ENCODE measurements at regions not wholly inside any gene's neighbourhood (a gene's known extent, or its start where the extent isn't known, plus 50 kb on each side); places are given as distances from the start of the nearest gene placed in this dataset.

DNA sequence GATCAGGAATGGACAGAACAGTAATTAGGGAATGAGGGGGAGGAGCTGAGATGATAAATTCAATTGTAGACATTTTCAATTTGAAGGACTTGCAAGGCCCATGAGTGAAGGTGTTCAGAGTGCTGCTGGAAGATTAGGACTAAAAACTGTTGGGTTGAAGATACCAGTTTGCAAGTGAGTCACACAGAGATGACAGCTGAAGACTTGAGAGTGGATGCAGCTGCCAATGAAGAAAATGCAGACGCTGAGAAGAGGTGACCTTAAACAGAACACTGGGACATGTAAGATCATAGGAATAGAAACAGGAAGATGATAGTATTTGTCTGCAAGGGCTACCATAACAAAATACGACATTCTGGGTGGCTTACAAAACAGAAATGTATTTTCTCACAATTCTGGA lies 1716.5 kb upstream of the SLC10A2 start:
- 70 to 96% methylated on average over 2 of the region's 2 CpGs for WGBS, 2 donors
- Histone ChIP-seq H3K4me1 (peaks cover 0 to 4% of the 10 kb centered on the region in 2 donors), H3K9me3 (no peaks in the 10 kb centered on the region), H3K27ac (no peak overlapping the region), H3K36me3 (no peaks in the 10 kb centered on the region), H3K4me3 (replicated peaks in 1 of 3) (no peak overlapping the region), H3K27me3 (no peaks in the 10 kb centered on the region)
- intact Hi-C loops (cut with DNase I), result no loop called here
- no peak for TF ChIP-seq CTCF (IDR thresholded peaks at IDR 0.05)
- no peak for TF ChIP-seq POLR2A (IDR thresholded peaks at IDR 0.05)
- DNase-seq, result no peak

GRCh38 chr13:104779311-104779993 lies 1713.2 kb upstream of the SLC10A2 start:
- H3K36me3 ChIP-seq, result no peaks in the 10 kb centered on the region
- H3K4me3 ChIP-seq (replicated peaks in 1 of 3), result no peak overlapping the region
- 54 to 64% methylated on average over 4 of the region's 4 CpGs for WGBS, 2 donors
- no peak for TF ChIP-seq CTCF (IDR thresholded peaks at IDR 0.05)
- TF ChIP-seq POLR2A (IDR thresholded peaks at IDR 0.05), result no peak
- peaks cover 0 to 4% of the 10 kb centered on the region in 2 donors for H3K4me1 ChIP-seq
- no peaks in the 10 kb centered on the region for H3K27me3 ChIP-seq
- intact Hi-C loops (cut with DNase I), result no loop called here
- no peaks in the 10 kb centered on the region for H3K9me3 ChIP-seq
- H3K27ac ChIP-seq, result no peak overlapping the region
- no peak for DNase-seq

DNA sequence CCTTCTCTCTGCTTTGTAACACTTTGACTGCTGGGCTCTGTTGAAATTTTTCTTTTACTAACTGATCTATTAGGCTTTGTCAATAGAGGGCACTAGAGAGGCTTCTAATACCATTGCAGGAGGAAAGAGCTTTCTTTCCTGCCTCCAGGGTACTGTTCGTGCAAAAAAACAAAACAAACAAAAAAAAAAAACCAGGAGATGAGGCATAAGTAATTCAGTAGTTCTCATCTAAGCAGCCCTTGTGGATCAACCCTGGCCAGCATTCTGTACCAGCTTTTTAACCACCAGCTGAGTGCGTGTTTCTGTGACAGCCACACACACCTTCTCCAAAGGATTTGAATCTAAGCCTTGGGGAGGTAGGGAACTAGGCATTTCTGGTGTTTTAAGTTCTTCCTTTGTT lies 1707.6 kb upstream of the SLC10A2 start:
- H3K27ac ChIP-seq, result no peak overlapping the region
- 51 to 56% methylated on average over 2 of the region's 2 CpGs for WGBS, 2 donors
- H3K4me3 ChIP-seq (replicated peaks in 1 of 3), result no peak overlapping the region
- H3K27me3 ChIP-seq, result no peaks in the 10 kb centered on the region
- H3K36me3 ChIP-seq, result no peaks in the 10 kb centered on the region
- H3K4me1 ChIP-seq, result no peaks in the 10 kb centered on the region
- TF ChIP-seq POLR2A (IDR thresholded peaks at IDR 0.05), result no peak
- TF ChIP-seq CTCF (IDR thresholded peaks at IDR 0.05), result peak in 4 of 6 experiments; percentile 10 to 63 (median 45)
- intact Hi-C loops (cut with DNase I), result no loop called here
- DNase-seq, result no peak
- no peaks in the 10 kb centered on the region for H3K9me3 ChIP-seq

DNA sequence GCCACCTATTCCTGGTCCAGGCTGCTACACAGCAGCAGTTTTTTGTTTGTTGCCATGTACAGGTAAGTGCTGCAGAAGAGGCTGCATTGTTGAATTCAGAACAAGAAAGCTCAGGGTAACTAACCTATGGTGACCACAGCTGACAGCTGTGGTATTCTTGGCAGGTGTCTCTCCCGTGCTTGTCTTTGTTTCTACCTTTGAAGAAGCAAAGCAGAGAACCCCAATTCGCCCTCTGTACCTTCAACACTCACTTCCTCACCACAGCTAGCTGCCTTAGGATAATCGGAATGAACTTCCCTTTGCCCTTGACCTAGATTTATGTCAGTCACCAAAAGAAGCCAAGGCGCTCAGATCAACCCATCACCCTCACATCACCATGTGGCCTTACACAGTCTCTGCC lies 1703.3 kb upstream of the SLC10A2 start:
- no peaks in the 10 kb centered on the region for H3K9me3 ChIP-seq
- intact Hi-C loops (cut with DNase I), result no loop called here
- no peak overlapping the region for H3K27ac ChIP-seq
- DNase-seq, result no peak
- 78 to 97% methylated on average over 4 of the region's 4 CpGs for WGBS, 2 donors
- no peaks in the 10 kb centered on the region for H3K27me3 ChIP-seq
- H3K36me3 ChIP-seq, result no peaks in the 10 kb centered on the region
- peaks cover 0 to 5% of the 10 kb centered on the region in 2 donors for H3K4me1 ChIP-seq
- no peak overlapping the region for H3K4me3 ChIP-seq (replicated peaks in 1 of 3)
- TF ChIP-seq POLR2A (IDR thresholded peaks at IDR 0.05), result no peak
- TF ChIP-seq CTCF (IDR thresholded peaks at IDR 0.05), result no peak

DNA sequence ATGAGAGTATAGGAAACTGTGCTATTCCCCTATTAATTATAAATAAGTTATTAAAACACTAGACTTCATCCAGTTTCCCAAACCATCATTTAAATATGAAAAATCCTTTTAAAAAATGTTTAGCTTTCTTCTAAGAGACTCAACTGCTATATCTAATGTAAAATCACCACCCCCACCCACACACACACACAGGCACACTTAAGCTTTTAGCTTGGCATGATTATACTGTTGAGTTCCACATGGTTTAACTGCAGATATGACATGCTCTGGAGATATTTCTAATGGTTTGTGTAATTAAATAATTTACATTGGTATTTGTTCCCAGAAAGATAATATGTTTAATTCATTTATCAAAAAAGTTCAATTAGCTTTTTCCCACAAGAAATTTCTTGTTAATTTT lies 1700.1 kb upstream of the SLC10A2 start:
- Histone ChIP-seq H3K27ac (no peak overlapping the region), H3K9me3 (no peaks in the 10 kb centered on the region), H3K27me3 (no peaks in the 10 kb centered on the region), H3K4me1 (peaks cover 0 to 5% of the 10 kb centered on the region in 2 donors), H3K36me3 (no peaks in the 10 kb centered on the region), H3K4me3 (replicated peaks in 1 of 3) (no peak overlapping the region)
- TF ChIP-seq CTCF (IDR thresholded peaks at IDR 0.05) (no peak), POLR2A (IDR thresholded peaks at IDR 0.05) (no peak)
- intact Hi-C loops (cut with DNase I), result no loop called here
- no peak for DNase-seq

Data from thyroid gland (tissue), 4 donors.